CD14-positive monocyte (primary cell): ENCODE measurements at regions not wholly inside any gene's neighbourhood (a gene's known extent, or its start where the extent isn't known, plus 50 kb on each side); places are given as distances from the start of the nearest gene placed in this dataset.

Experiments
- DNase-seq, 3 donors: peaks; one replicate each; pipeline ENCODE4 v3.0.0-alpha.2; 2011 to 2022
- H2AFZ ChIP-seq: 2 replicates; pipeline ENCODE4 v1.6.0; 2012; ENCODE audit warnings: mild to moderate bottlenecking, low read depth, low read length, inconsistent platforms; ENCODE audit not compliant: insufficient read depth, poor library complexity, severe bottlenecking
- H3K27ac ChIP-seq, 2 donors: 1 replicate in 1 of 2; 2 replicates in 1 of 2; pipeline ENCODE4 v1.5.1; 2012 to 2013; ENCODE audit warnings: low read length in 2 of 2, control low read depth in 1 of 2, inconsistent platforms in 1 of 2, low read depth in 1 of 2, mild to moderate bottlenecking in 1 of 2
- H3K27me3 ChIP-seq, 2 donors: one replicate each; pipeline versions ENCODE4 v1.6.0 to v1.6.1; 2011 to 2013; ENCODE audit warnings: low read length in 2 of 2; ENCODE audit not compliant: control insufficient read depth in 2 of 2, insufficient read depth in 2 of 2
- H3K36me3 ChIP-seq, 2 donors: replicated peaks in 1 of 2; 1 replicate in 1 of 2; 2 replicates in 1 of 2; pipeline versions ENCODE4 v1.5.1 to v1.6.1; 2012 to 2013; ENCODE audit warnings: low read length in 2 of 2, control low read depth in 1 of 2, inconsistent platforms in 1 of 2, mild to moderate bottlenecking in 1 of 2; ENCODE audit not compliant: insufficient read depth in 2 of 2, control insufficient read depth in 1 of 2
- H3K4me1 ChIP-seq, 2 donors: 1 replicate in 1 of 2; 2 replicates in 1 of 2; pipeline versions ENCODE4 v1.5.1 to v1.6.1; 2012 to 2013; ENCODE audit warnings: low read length in 2 of 2, control low read depth in 1 of 2, inconsistent platforms in 1 of 2, mild to moderate bottlenecking in 1 of 2, moderate library complexity in 1 of 2; ENCODE audit not compliant: insufficient read depth in 2 of 2, control insufficient read depth in 1 of 2
- H3K4me2 ChIP-seq: replicated peaks from 2 replicates; pipeline ENCODE3; 2012; ENCODE audit warnings: low read length, moderate library complexity, mild to moderate bottlenecking; ENCODE audit not compliant: poor library complexity, severe bottlenecking; ENCODE audit errors: extremely low read depth
- H3K4me3 ChIP-seq, 3 experiments: fragments of 200-600 bp in 1 of 3; sonication (generic) in 1 of 3; replicated peaks in 1 of 3; 1 replicate in 2 of 3; 2 replicates in 1 of 3; pipeline ENCODE4 v1.5.1; 2011 to 2013; ENCODE audit warnings: low read length in 3 of 3, mild to moderate bottlenecking in 3 of 3, control low read depth in 2 of 3, low read depth in 2 of 3, inconsistent platforms in 1 of 3, moderate library complexity in 1 of 3
- H3K79me2 ChIP-seq: 2 replicates; pipeline ENCODE4 v1.6.0; 2012; ENCODE audit warnings: mild to moderate bottlenecking, control low read depth, inconsistent platforms, low read length, moderate library complexity; ENCODE audit not compliant: insufficient read depth
- H3K9ac ChIP-seq: 2 replicates; pipeline ENCODE4 v1.6.0; 2017; ENCODE audit warnings: low read length, mild to moderate bottlenecking; ENCODE audit not compliant: insufficient read depth, poor library complexity, severe bottlenecking
- H3K9me3 ChIP-seq, 2 donors: replicated peaks in 1 of 2; 1 replicate in 1 of 2; 2 replicates in 1 of 2; pipeline versions ENCODE4 v1.5.1 to v1.6.1; 2012 to 2013; ENCODE audit warnings: low read length in 2 of 2, control low read depth in 1 of 2; ENCODE audit not compliant: control insufficient read depth in 1 of 2, insufficient read depth in 1 of 2
- H4K20me1 ChIP-seq: 2 replicates; pipeline ENCODE4 v1.6.0; 2012; ENCODE audit warnings: mild to moderate bottlenecking, low read length, control low read depth, moderate library complexity; ENCODE audit not compliant: insufficient read depth
- H3K27ac Mint-ChIP-seq, 7 donors: one replicate each; pipeline ENCODE4 v1.8.0; 2020; ENCODE audit warnings: mild to moderate bottlenecking in 7 of 7, mixed read lengths in 7 of 7, moderate library complexity in 6 of 7, inconsistent platforms in 2 of 7
- H3K27me3 Mint-ChIP-seq, 3 donors: one replicate each; pipeline ENCODE4 v1.8.0; 2021 to 2022; ENCODE audit warnings: low read depth in 3 of 3, mild to moderate bottlenecking in 3 of 3, mixed read lengths in 3 of 3, moderate library complexity in 3 of 3, inconsistent platforms in 1 of 3
- H3K36me3 Mint-ChIP-seq, 2 donors: one replicate each; pipeline ENCODE4 v1.8.0; 2020; ENCODE audit warnings: mixed read lengths in 2 of 2, inconsistent platforms in 1 of 2, mild to moderate bottlenecking in 1 of 2
- H3K4me1 Mint-ChIP-seq: one replicate; pipeline ENCODE4 v1.8.0; 2020; ENCODE audit warnings: mild to moderate bottlenecking, mixed read lengths
- H3K4me3 Mint-ChIP-seq, 2 donors: one replicate each; pipeline ENCODE4 v1.8.0; 2020; ENCODE audit warnings: mild to moderate bottlenecking in 2 of 2, mixed read lengths in 2 of 2, moderate library complexity in 1 of 2
- H3K9me3 Mint-ChIP-seq, 7 donors: one replicate each; pipeline ENCODE4 v1.8.0; 2020 to 2022; ENCODE audit warnings: mixed read lengths in 7 of 7, mild to moderate bottlenecking in 6 of 7, moderate library complexity in 6 of 7, inconsistent platforms in 2 of 7
- WGBS: methylation state at CpG from one replicate; pipeline ENCODE4 v1.1.5; 2013; ENCODE audit warnings: missing lambda C conversion rate; ENCODE audit not compliant: insufficient coverage; 5-methylcytosine and 5-hydroxymethylcytosine counted together
- intact Hi-C, 2 donors: fragments of 100-400 bp; cut with micrococcal nuclease; formaldehyde crosslinking; loops; one replicate each; pipeline versions ENCODE4 v1.15.0 to v1.15.1; 2023
- TF ChIP-seq, protein P1 (sequence below): fragments of 200-600 bp; IDR thresholded peaks from one replicate; pipeline ENCODE4 v1.8.0; 2022; ENCODE audit warnings: antibody characterized with exemption, mild to moderate bottlenecking

GRCh38 chr5:115732026-115732425 is 84.4 kb downstream of the CDO1 start:
- intact Hi-C loops: no loop called here
- TF ChIP-seq, protein P1, sequence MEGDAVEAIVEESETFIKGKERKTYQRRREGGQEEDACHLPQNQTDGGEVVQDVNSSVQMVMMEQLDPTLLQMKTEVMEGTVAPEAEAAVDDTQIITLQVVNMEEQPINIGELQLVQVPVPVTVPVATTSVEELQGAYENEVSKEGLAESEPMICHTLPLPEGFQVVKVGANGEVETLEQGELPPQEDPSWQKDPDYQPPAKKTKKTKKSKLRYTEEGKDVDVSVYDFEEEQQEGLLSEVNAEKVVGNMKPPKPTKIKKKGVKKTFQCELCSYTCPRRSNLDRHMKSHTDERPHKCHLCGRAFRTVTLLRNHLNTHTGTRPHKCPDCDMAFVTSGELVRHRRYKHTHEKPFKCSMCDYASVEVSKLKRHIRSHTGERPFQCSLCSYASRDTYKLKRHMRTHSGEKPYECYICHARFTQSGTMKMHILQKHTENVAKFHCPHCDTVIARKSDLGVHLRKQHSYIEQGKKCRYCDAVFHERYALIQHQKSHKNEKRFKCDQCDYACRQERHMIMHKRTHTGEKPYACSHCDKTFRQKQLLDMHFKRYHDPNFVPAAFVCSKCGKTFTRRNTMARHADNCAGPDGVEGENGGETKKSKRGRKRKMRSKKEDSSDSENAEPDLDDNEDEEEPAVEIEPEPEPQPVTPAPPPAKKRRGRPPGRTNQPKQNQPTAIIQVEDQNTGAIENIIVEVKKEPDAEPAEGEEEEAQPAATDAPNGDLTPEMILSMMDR: no peak

DNA sequence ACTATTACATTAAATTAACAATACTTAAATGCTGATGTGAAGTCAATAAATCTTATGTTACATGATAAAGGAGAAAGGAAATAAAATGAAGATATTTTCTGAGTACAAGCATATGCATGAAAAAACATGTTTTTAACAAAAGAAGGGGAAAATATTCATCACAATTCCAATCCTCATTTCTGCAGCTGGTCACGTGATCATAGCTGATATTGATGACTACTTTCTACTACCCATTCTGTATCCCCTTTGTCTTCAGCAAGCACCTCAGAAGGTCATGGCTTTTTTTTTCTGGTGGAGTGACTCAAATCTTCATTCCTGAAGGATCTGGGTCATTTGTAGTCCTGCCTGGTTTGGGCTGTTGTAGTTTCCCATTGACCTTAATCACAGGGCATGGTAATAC is 90.9 kb downstream of the CDO1 start:
- Mint-ChIP-seq H3K36me3 (no peaks in the 10 kb centered on the region), H3K27me3 (peaks cover 0 to 2% (median 1%) of the 10 kb centered on the region in 3 donors), H3K4me1 (no peaks in the 10 kb centered on the region), H3K4me3 (no peak overlapping the region), H3K27ac (no peak overlapping the region), H3K9me3 (peaks cover 2 to 21% (median 6%) of the 10 kb centered on the region in 7 donors)
- Histone ChIP-seq H4K20me1 (no peaks in the 10 kb centered on the region), H3K27me3 (no peaks in the 10 kb centered on the region), H3K9me3 (no peaks in the 10 kb centered on the region), H3K9ac (no peak overlapping the region), H2AFZ (no peak overlapping the region), H3K36me3 (no peaks in the 10 kb centered on the region), H3K4me1 (no peaks in the 10 kb centered on the region), H3K4me3 (no peak overlapping the region), H3K79me2 (no peaks in the 10 kb centered on the region), H3K27ac (no peak overlapping the region), H3K4me2 (no peak overlapping the region)
- TF ChIP-seq, protein P1: no peak
- DNase-seq: no peak
- intact Hi-C loops: no loop called here
- WGBS: no CpG with 5 or more reads among the region's 1 CpG

More at GRCh38 chr5:115732026-115732425, 84.4 kb downstream of the CDO1 start:
- Histone ChIP-seq H2AFZ (no peak overlapping the region), H3K9ac (no peak overlapping the region), H3K4me3 (no peak overlapping the region), H3K27me3 (no peaks in the 10 kb centered on the region), H3K4me1 (no peaks in the 10 kb centered on the region), H3K9me3 (no peaks in the 10 kb centered on the region), H3K36me3 (no peaks in the 10 kb centered on the region), H3K4me2 (no peak overlapping the region), H3K27ac (no peak overlapping the region), H4K20me1 (no peaks in the 10 kb centered on the region), H3K79me2 (no peaks in the 10 kb centered on the region)
- H3K4me3 Mint-ChIP-seq: no peak overlapping the region
- peaks cover 0 to 6% (median 2%) of the 10 kb centered on the region in 3 donors for H3K27me3 Mint-ChIP-seq
- DNase-seq: no peak
- peaks cover 1 to 12% (median 4%) of the 10 kb centered on the region in 7 donors for H3K9me3 Mint-ChIP-seq
- H3K36me3 Mint-ChIP-seq: no peaks in the 10 kb centered on the region
- no peaks in the 10 kb centered on the region for H3K4me1 Mint-ChIP-seq
- peak overlapping the region in 1 of 7 donors; percentile 27 for H3K27ac Mint-ChIP-seq
